Kidney (tissue), 13 donors: ENCODE measurements at regions not wholly inside any gene's neighbourhood (a gene's known extent, or its start where the extent isn't known, plus 50 kb on each side); places are given as distances from the start of the nearest gene placed in this dataset.
"Not testable (repeated sequence)": the region's sequence is repeated elsewhere in the genome, so short reads cannot be mapped to it uniquely, and the experiment has no call there.

ENCODE experiments used
- DNase-seq, 5 donors: peaks; one replicate each; pipeline ENCODE4 v3.0.0-alpha.2; 2013 to 2020
- FAIRE-seq: peaks from 2 replicates; lab custom pipeline; 2012; peaks lifted over from hg19 to GRCh38; lab: Jason Lieb, UNC
- H3K27ac ChIP-seq, 2 donors: one replicate each; pipeline ENCODE4 v1.7.0; 2013; ENCODE audit warnings: low read depth in 2 of 2, low read length in 2 of 2, inconsistent platforms in 1 of 2
- H3K27me3 ChIP-seq: one replicate; pipeline ENCODE4 v1.7.1; 2013; ENCODE audit warnings: low read length, inconsistent platforms; ENCODE audit not compliant: control insufficient read depth, insufficient read depth
- H3K36me3 ChIP-seq, 3 donors: one replicate each; pipeline versions ENCODE4 v1.7.0 to v1.7.1; 2013; ENCODE audit warnings: low read length in 3 of 3, control low read depth in 1 of 3, inconsistent platforms in 1 of 3; ENCODE audit not compliant: insufficient read depth in 3 of 3, control insufficient read depth in 2 of 3
- H3K4me1 ChIP-seq, 3 donors: one replicate each; pipeline versions ENCODE4 v1.7.0 to v1.7.1; 2013; ENCODE audit warnings: low read length in 3 of 3, inconsistent platforms in 1 of 3, low read depth in 1 of 3; ENCODE audit not compliant: control insufficient read depth in 2 of 3, insufficient read depth in 2 of 3
- H3K4me3 ChIP-seq, 3 donors: one replicate each; pipeline versions ENCODE4 v1.7.0 to v1.8.1; 2013; ENCODE audit warnings: low read length in 3 of 3, control low read depth in 1 of 3, inconsistent platforms in 1 of 3
- H3K9ac ChIP-seq, 3 donors: one replicate each; pipeline versions ENCODE4 v1.7.0 to v1.7.1; 2013; ENCODE audit warnings: low read length in 3 of 3, control low read depth in 1 of 3, inconsistent platforms in 1 of 3
- H3K9me3 ChIP-seq, 3 donors: one replicate each; pipeline versions ENCODE4 v1.7.0 to v1.7.1; 2013; ENCODE audit warnings: low read length in 3 of 3, control low read depth in 1 of 3, inconsistent platforms in 1 of 3; ENCODE audit not compliant: control insufficient read depth in 2 of 3, insufficient read depth in 1 of 3
- intact Hi-C: fragments of 100-400 bp; cut with DNase I; formaldehyde crosslinking; loops from one replicate; pipeline ENCODE4 v1.11.1; 2022
- TF ChIP-seq, protein P1 (sequence below): IDR thresholded peaks from 3 replicates; pipeline ENCODE4 v1.5.1; 2012; ENCODE audit warnings: mild to moderate bottlenecking, moderate library complexity, borderline replicate concordance; ENCODE audit not compliant: insufficient read depth; ENCODE audit errors: extremely low read depth
- donor health status: control.
- donor health status: control.
- donor health status: control.
- donor health status: control.
- donor health status: control.
- donor health status: DM: yes; HTN: yes; CAD: no.
- donor health status: Normal renal cell carcinoma (clear cell type).

DNA sequence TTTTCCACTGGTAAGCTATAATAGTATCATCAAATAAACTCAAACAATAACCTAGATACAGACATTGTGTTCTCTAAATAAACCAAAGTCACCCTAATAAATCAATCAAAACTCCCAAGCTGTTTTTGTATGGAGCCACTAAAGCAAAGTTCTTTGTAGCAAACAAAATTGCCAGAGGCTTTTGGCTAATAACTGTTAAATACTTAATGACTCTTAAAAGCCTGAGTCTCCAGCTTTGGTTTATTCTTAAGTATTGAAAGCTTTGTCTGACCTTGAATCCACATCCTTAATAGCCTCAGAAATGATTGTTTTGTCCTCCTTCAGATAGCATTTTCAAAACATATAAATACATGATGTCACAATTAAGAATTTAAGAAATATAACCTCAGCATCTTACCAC is 725.3 kb downstream of the SI start:
- FAIRE-seq (no peak), DNase-seq (no peak)
- intact Hi-C loops: no loop called here
- H3K36me3 ChIP-seq: no peaks in the 10 kb centered on the region
- TF ChIP-seq, protein P1, sequence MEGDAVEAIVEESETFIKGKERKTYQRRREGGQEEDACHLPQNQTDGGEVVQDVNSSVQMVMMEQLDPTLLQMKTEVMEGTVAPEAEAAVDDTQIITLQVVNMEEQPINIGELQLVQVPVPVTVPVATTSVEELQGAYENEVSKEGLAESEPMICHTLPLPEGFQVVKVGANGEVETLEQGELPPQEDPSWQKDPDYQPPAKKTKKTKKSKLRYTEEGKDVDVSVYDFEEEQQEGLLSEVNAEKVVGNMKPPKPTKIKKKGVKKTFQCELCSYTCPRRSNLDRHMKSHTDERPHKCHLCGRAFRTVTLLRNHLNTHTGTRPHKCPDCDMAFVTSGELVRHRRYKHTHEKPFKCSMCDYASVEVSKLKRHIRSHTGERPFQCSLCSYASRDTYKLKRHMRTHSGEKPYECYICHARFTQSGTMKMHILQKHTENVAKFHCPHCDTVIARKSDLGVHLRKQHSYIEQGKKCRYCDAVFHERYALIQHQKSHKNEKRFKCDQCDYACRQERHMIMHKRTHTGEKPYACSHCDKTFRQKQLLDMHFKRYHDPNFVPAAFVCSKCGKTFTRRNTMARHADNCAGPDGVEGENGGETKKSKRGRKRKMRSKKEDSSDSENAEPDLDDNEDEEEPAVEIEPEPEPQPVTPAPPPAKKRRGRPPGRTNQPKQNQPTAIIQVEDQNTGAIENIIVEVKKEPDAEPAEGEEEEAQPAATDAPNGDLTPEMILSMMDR: no peak
- no peaks in the 10 kb centered on the region for H3K9me3 ChIP-seq
- no peak overlapping the region for H3K27ac ChIP-seq
- no peaks in the 10 kb centered on the region for H3K27me3 ChIP-seq
- no peak overlapping the region for H3K9ac ChIP-seq
- no peaks in the 10 kb centered on the region for H3K4me1 ChIP-seq
- no peak overlapping the region for H3K4me3 ChIP-seq

DNA sequence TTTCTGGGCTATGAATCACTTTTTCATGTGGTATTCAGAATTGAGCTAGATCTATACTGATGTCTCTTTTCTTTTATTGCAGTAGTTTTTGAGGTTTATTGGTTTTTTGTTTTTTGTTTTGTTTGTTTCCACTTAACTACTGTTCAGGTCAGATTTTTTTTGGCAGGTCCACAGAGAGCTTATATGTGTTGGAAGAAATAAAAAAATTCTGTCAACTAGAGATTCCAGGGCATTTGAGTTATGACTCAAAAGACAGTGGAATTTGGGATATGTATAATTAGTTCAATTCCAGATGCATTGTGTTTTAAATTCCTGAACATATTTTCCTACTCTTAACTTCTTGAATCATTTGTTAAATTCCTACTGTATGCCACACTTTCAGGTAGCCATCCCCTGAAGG is 727.2 kb downstream of the SI start:
- Histone ChIP-seq H3K4me1 (no peaks in the 10 kb centered on the region), H3K36me3 (no peaks in the 10 kb centered on the region), H3K27ac (no peak overlapping the region), H3K9ac (no peak overlapping the region), H3K9me3 (no peaks in the 10 kb centered on the region), H3K27me3 (no peaks in the 10 kb centered on the region), H3K4me3 (no peak overlapping the region)
- TF ChIP-seq, protein P1: no peak
- no peak for FAIRE-seq
- intact Hi-C loops: no loop called here
- DNase-seq: no peak

DNA sequence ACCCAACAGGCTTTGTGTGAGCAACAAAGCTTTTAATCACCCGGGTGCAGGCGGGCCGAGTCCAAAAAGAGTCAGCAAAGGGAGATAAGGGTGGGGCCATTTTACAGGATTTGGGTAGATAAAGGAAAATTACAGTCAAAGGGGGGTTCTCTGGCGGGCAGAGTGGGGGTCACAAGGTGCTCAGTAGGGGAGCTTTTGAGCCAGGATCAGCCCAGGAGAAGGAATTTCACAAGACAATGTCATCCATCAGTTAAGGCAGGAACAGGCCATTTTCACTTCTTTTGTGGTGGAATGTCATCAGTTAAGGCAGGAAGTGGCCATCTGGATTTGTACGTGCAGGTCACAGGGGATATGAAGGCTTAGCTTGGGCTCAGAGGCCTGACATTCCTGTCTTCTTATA is 736.1 kb downstream of the SI start:
- not testable (repeated sequence) for DNase-seq, FAIRE-seq, H3K27ac ChIP-seq

DNA sequence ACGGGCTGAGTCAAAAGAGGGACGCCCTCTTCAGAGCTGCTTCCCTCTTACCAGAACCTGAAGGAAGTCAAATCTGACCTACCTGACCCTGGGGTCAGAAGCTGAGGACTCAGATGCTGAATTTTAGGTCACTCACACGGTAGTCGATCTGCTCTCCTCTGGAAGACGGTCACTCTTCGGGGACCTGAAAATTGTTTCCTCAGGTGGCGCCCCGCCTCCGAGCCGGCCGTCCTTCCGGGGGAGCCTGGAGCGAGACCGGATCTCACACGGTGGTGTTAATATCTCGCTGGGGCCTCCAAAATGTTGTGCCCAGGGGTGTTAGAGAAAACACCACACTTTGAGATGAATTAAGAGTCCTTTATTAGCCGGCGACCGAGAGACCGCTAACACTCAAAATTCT is 737.2 kb downstream of the SI start:
- no peaks in the 10 kb centered on the region for H3K9me3 ChIP-seq
- intact Hi-C loops: no loop called here
- no peaks in the 10 kb centered on the region for H3K36me3 ChIP-seq
- H3K9ac ChIP-seq: no peak overlapping the region
- H3K4me1 ChIP-seq: no peaks in the 10 kb centered on the region
- no peak for FAIRE-seq
- TF ChIP-seq, protein P1: no peak
- H3K27ac ChIP-seq: no peak overlapping the region
- no peak overlapping the region for H3K4me3 ChIP-seq
- H3K27me3 ChIP-seq: no peaks in the 10 kb centered on the region
- no peak for DNase-seq

More for the DNA sequence above, 736.1 kb downstream of the SI start:
- H3K27me3 ChIP-seq, H3K9ac ChIP-seq, intact Hi-C loops, H3K4me1 ChIP-seq, H3K4me3 ChIP-seq, H3K36me3 ChIP-seq, H3K9me3 ChIP-seq: not testable (repeated sequence)
